Body of pancreas (tissue), 4 donors: ENCODE measurements at regions not wholly inside any gene's neighbourhood (a gene's known extent, or its start where the extent isn't known, plus 50 kb on each side); places are given as distances from the start of the nearest gene placed in this dataset.

Source experiments
- POLR2A ChIP-seq, 3 donors: fragments of 450-650 bp; IDR thresholded peaks; one replicate each; pipeline ENCODE4 v1.6.1; 2016; ENCODE audit warnings: antibody characterized with exemption in 3 of 3, mild to moderate bottlenecking in 2 of 3
- TF ChIP-seq, protein P1 (sequence below), 7 experiments: fragments of 450-650 bp in 4 of 7; fragments of 200-600 bp in 3 of 7; sonication (generic) in 3 of 7; IDR thresholded peaks; one replicate each; pipeline ENCODE4 v1.5.1; 2016 to 2019; ENCODE audit warnings: antibody characterized with exemption in 7 of 7

- TF ChIP-seq, protein P1, sequence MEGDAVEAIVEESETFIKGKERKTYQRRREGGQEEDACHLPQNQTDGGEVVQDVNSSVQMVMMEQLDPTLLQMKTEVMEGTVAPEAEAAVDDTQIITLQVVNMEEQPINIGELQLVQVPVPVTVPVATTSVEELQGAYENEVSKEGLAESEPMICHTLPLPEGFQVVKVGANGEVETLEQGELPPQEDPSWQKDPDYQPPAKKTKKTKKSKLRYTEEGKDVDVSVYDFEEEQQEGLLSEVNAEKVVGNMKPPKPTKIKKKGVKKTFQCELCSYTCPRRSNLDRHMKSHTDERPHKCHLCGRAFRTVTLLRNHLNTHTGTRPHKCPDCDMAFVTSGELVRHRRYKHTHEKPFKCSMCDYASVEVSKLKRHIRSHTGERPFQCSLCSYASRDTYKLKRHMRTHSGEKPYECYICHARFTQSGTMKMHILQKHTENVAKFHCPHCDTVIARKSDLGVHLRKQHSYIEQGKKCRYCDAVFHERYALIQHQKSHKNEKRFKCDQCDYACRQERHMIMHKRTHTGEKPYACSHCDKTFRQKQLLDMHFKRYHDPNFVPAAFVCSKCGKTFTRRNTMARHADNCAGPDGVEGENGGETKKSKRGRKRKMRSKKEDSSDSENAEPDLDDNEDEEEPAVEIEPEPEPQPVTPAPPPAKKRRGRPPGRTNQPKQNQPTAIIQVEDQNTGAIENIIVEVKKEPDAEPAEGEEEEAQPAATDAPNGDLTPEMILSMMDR (IDR thresholded peaks at IDR 0.05), result no peak
- TF ChIP-seq POLR2A (IDR thresholded peaks at IDR 0.05), result no peak
These were observed 1221.3 kb upstream of the CELF4 start for GRCh38 chr18:38786906-38787305.
